ENCODE measurements at regions not wholly inside any gene's neighbourhood (a gene's known extent, or its start where the extent isn't known, plus 50 kb on each side); places are given as distances from the start of the nearest gene placed in this dataset.

DNA sequence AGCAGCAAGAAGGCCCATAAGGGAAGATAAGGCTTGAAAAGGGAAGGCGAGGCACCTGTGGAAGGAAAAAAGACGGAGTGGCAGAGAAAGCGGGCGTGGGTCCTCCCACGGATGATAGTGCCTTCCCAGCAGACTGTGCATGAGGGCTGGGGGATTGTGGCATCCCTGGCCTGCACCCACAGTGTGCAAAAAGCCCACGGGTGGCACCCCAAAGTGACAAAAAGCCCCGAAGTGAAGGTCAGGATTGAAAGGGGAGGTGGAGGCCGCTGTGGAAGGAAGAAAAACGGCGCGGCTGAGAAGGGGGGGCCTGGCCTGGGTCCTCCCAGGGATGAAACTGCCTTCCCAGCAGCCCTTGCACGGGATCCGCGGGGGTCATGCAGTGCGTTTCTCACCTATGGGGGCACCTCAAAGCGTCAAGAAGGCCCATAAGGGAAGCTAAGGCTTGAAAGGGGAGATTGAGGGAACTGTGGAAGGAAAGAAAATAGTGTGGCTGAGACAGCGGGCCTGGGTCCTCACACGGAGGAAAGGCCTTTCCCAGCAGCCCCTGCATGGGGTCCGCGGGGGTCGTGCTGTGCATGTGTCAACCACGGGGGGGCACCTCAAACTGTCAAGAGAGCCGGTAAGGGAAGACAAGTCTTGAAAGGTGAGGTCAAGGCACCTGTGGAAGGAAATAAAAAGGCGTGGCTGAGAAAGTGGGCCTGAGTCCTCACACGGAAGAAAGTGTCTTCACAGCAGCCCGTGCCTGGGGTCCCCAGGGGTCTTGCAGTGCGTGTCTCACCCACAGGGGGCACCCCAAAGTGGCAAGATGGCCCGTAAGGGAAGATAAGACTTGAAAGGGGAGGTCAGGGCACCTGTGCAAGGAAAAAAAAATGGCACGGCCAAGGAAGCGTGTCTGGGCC is 274.1 kb downstream of the ALG10 start (continued):
- no peak for TF ChIP-seq ZNF569 (CRISPR knock-in tag; IDR thresholded peaks at IDR 0.05; ENCODE audit: borderline replicate concordance)

DNA sequence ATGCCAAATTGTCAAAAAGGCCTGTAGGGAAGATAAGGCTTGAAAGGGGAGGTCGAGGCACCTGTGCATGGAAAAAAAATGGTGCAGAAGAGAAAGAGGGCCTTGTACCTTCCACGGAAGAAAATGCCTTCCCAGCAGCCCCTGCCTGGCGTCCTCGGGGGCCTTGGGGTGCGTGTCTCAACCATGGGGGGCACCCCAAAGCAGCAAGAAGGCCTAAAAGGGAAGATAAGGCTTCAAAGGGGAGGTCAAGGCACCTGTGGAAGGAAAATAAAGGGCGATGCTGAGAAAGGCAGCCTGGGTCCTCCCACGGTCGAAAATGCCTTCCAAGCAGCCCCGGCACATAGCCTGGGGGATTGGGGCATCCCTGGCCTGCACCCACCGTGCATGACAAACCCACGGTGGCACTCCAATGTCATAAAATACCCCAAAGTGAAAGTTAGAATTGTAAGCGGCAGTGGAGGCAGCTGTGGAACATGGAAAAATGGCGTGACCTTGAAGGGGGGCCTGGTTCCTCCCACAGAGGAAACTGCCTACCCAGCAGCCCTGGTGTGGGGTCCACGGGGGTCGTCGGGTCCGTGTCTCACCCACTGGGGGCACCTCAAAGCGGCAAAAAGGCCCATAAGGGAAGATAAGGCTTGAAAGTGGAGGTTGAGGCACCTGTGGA is 275.0 kb downstream of the ALG10 start:
- FAIRE-seq (no peak), DNase-seq (ENCODE audit: low spot score) (no peak), ATAC-seq (no peak)
- Histone ChIP-seq H3K4me1 (ENCODE audit: insufficient read depth, low read length) (no peaks in the 10 kb centered on the region), H3K4me3 (replicated peaks in 1 of 3; ENCODE audit: insufficient read depth in 1 of 3, low read depth in 2 of 3, low read length in 3 of 3) (no peak overlapping the region), H3K27ac (ENCODE audit: extremely low read length, insufficient read depth, low read length) (no peak overlapping the region), H3K9ac (ENCODE audit: insufficient read depth, low read depth, low read length) (no peak overlapping the region), H3K9me3 (ENCODE audit: low read length) (no peaks in the 10 kb centered on the region), H3K27me3 (ENCODE audit: control insufficient read depth in 1 of 2, insufficient read depth in 2 of 2, low read length in 2 of 2) (peaks cover 3 to 43% of the 10 kb centered on the region in 2 experiments; a peak in 2 of 5 replicates), H3K36me3 (replicated peaks in 1 of 2; ENCODE audit: control insufficient read depth in 1 of 2, insufficient read depth in 2 of 2, low read length in 2 of 2) (no peaks in the 10 kb centered on the region), H3K4me2 (ENCODE audit: low read depth, low read length) (no peak overlapping the region), H2AFZ (ENCODE audit: low read length) (no peak overlapping the region), H3K79me2 (ENCODE audit: insufficient read depth, low read length) (no peaks in the 10 kb centered on the region), H4K20me1 (ENCODE audit: insufficient read depth, low read length) (no peaks in the 10 kb centered on the region)
- intact Hi-C loops (cut with micrococcal nuclease; ENCODE audit: unreplicated experiment) = no loop called here
- BruUV-seq (replicated peaks) = no TSS peak
- 14% methylated on average over 18 of the region's 18 CpGs for WGBS (ENCODE audit: low lambda C conversion rate)
- in situ Hi-C loops (cut with HindIII; ENCODE audit: extremely low pct_ligation_motif_present, low pct_unique_long_range_greater_than_20kb) = no loop called here
- CTCF ChIA-PET (ENCODE audit: low intra/inter-chr PET ratio, low total read pairs) = no interaction called here
- POLR2A ChIA-PET = no interaction called here
- TF ChIP-seq XBP1 (CRISPR knock-in tag; IDR thresholded peaks at IDR 0.05) (no peak), MIXL1 (CRISPR knock-in tag; IDR thresholded peaks at IDR 0.05) (no peak), ZSCAN31 (CRISPR knock-in tag; IDR thresholded peaks at IDR 0.05; ENCODE audit: low read depth) (no peak), ZNF292 (CRISPR knock-in tag; IDR thresholded peaks at IDR 0.05; ENCODE audit: borderline replicate concordance, low read depth) (no peak), EP300 (IDR thresholded peaks at IDR 0.05; ENCODE audit: low read depth in 2 of 2, low read length in 2 of 2) (no peak), EP300 (CRISPR knock-in tag; IDR thresholded peaks at IDR 0.05; ENCODE audit: borderline replicate concordance) (no peak), PRPF4 (IDR thresholded peaks at IDR 0.05; ENCODE audit: low read depth, low read length, poor library complexity, severe bottlenecking) (no peak), ZNF788 (CRISPR knock-in tag; IDR thresholded peaks at IDR 0.05; ENCODE audit: borderline replicate concordance) (no peak), ATF7 (IDR thresholded peaks at IDR 0.05) (no peak), ATF7 (CRISPR knock-in tag; IDR thresholded peaks at IDR 0.05) (no peak)
- TF ChIP-seq, protein P1, sequence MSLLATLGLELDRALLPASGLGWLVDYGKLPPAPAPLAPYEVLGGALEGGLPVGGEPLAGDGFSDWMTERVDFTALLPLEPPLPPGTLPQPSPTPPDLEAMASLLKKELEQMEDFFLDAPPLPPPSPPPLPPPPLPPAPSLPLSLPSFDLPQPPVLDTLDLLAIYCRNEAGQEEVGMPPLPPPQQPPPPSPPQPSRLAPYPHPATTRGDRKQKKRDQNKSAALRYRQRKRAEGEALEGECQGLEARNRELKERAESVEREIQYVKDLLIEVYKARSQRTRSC (CRISPR knock-in tag; IDR thresholded peaks at IDR 0.05; ENCODE audit: low read depth) = no peak

Measured in HepG2 (cell line).